Esophagus squamous epithelium (tissue), 4 donors: ENCODE measurements at regions not wholly inside any gene's neighbourhood (a gene's known extent, or its start where the extent isn't known, plus 50 kb on each side); places are given as distances from the start of the nearest gene placed in this dataset.

Experiments used
- POLR2A ChIP-seq, 4 donors: fragments of 450-650 bp; IDR thresholded peaks; one replicate each; pipeline ENCODE4 v1.6.1; 2017; ENCODE audit warnings: antibody characterized with exemption in 4 of 4, mild to moderate bottlenecking in 4 of 4, moderate library complexity in 3 of 4
- TF ChIP-seq, protein P1 (sequence below), 6 experiments: fragments of 450-650 bp in 4 of 6; fragments of 200-600 bp in 2 of 6; sonication (generic) in 2 of 6; IDR thresholded peaks; one replicate each; pipeline ENCODE4 v1.5.1; 2016 to 2019; ENCODE audit warnings: antibody characterized with exemption in 6 of 6, mild to moderate bottlenecking in 4 of 6, moderate library complexity in 4 of 6

DNA sequence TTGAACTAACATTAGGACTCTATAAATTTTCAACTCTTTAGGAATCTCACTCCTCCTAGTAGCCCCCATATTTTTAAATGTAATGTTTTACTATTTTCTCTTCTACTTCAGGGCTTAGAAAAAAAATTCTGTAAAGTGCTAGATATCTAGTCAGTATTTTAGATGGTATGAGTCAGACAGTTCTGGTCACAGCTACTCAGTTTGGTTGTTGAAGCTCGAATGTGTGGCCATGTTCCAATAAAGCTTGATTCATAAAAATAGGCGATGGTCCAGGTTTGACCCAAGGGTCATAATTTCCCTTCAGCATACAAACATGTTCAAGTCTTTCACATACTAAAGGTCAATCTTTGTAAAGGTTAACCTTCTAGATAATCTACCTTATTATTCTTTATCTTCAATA lies 566.0 kb upstream of the CDH18 start:
- TF ChIP-seq, protein P1, sequence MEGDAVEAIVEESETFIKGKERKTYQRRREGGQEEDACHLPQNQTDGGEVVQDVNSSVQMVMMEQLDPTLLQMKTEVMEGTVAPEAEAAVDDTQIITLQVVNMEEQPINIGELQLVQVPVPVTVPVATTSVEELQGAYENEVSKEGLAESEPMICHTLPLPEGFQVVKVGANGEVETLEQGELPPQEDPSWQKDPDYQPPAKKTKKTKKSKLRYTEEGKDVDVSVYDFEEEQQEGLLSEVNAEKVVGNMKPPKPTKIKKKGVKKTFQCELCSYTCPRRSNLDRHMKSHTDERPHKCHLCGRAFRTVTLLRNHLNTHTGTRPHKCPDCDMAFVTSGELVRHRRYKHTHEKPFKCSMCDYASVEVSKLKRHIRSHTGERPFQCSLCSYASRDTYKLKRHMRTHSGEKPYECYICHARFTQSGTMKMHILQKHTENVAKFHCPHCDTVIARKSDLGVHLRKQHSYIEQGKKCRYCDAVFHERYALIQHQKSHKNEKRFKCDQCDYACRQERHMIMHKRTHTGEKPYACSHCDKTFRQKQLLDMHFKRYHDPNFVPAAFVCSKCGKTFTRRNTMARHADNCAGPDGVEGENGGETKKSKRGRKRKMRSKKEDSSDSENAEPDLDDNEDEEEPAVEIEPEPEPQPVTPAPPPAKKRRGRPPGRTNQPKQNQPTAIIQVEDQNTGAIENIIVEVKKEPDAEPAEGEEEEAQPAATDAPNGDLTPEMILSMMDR (IDR thresholded peaks at IDR 0.05) = no peak
- TF ChIP-seq POLR2A (IDR thresholded peaks at IDR 0.05) = no peak
